Keratinocyte (primary cell): ENCODE measurements at regions not wholly inside any gene's neighbourhood (a gene's known extent, or its start where the extent isn't known, plus 50 kb on each side); places are given as distances from the start of the nearest gene placed in this dataset.

Experiments used
- CTCF ChIP-seq, 3 experiments: IDR thresholded peaks in 1 of 3; conservative IDR thresholded peaks in 1 of 3; optimal IDR thresholded peaks in 1 of 3; 2 replicates in 2 of 3; 3 replicates in 1 of 3; pipeline versions ENCODE3 to v1.5.1; 2011; ENCODE audit warnings: low read length in 3 of 3, mild to moderate bottlenecking in 3 of 3, moderate library complexity in 2 of 3, control low read depth in 1 of 3, inconsistent platforms in 1 of 3; ENCODE audit not compliant: insufficient read depth in 2 of 3; ENCODE audit errors: extremely low read depth in 1 of 3
- EZH2 ChIP-seq: IDR thresholded peaks from one replicate; pipeline ENCODE4 v1.6.1; 2012; ENCODE audit warnings: inconsistent platforms, mild to moderate bottlenecking, low read length, moderate library complexity

DNA sequence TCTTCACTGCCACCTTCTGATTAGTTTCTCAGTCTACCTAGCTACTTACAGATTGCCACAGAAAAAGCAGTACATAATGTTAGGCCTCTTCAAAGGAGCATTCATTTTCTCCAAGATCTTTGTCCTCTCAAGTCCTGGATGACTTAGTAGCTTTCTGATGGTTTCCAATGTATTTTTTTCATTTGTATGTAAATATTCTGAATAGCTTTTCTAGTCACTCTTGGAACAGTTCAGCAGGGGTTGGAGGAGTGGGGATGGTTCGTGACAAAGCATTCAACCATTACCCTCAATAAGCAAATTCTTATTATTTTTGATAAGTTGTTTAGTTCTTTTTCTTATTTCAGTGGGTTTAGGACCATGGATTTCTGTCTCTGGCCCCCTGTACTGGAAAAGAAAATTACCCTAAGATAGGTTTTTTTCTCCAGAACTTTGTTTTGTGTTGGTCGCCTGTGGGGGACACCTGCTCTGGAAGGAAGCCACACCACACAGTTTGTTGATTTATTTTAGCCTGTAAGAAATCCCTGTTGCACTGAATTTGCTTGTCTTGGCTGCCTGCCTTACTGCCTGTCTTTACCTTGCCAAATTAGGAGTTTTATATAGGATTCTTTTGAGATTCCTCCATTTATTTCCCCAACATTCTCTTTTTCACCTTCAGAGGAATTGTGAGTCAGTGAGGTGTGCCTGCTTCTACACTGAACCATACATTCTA, 247.9 kb downstream of the RFPL4B start:
- no peak for TF ChIP-seq CTCF (optimal IDR thresholded peaks at IDR 0.05 in 1 of 3, IDR thresholded peaks at IDR 0.05 in 1 of 3, conservative IDR thresholded peaks at IDR 0.05 in 1 of 3; ENCODE audit: extremely low read depth in 1 of 3, insufficient read depth in 2 of 3, low read length in 3 of 3)
- TF ChIP-seq EZH2 = no peak
